A549 (cell line): ENCODE measurements at regions not wholly inside any gene's neighbourhood (a gene's known extent, or its start where the extent isn't known, plus 50 kb on each side); places are given as distances from the start of the nearest gene placed in this dataset.

Experiments
- CHD2 ChIP-seq: fragments of 150-350 bp; IDR thresholded peaks from 2 replicates; pipeline ENCODE4 v1.6.1; 2014; ENCODE audit warnings: low read length; ENCODE audit not compliant: partially characterized antibody
- HDAC2 ChIP-seq: fragments of 200-600 bp; sonication (generic); IDR thresholded peaks from 2 replicates; pipeline ENCODE4 v1.6.1; 2016
- MAFK ChIP-seq: fragments of 450-650 bp; IDR thresholded peaks from 2 replicates; pipeline ENCODE4 v1.6.1; 2014; ENCODE audit not compliant: partially characterized antibody
- POLR2A ChIP-seq: IDR thresholded peaks from 2 replicates; pipeline ENCODE4 v1.6.1; 2012; ENCODE audit warnings: mild to moderate bottlenecking, low read length
- RFX5 ChIP-seq: fragments of 450-650 bp; IDR thresholded peaks from 2 replicates; pipeline ENCODE4 v1.7.1; 2014; ENCODE audit warnings: antibody characterized with exemption, mild to moderate bottlenecking, moderate library complexity
- RNF2 ChIP-seq: fragments of 200-600 bp; sonication (generic); IDR thresholded peaks from 2 replicates; pipeline ENCODE4 v1.6.1; 2016; ENCODE audit warnings: low read depth, mild to moderate bottlenecking, antibody characterized with exemption, moderate library complexity, borderline replicate concordance
- TP53 ChIP-seq: fragments of 250-450 bp; sonication (Bioruptor Pico); IDR thresholded peaks from 2 replicates; pipeline ENCODE4 v1.5.0; 2021; ENCODE audit warnings: mild to moderate bottlenecking, moderate library complexity
- ZFP36 ChIP-seq: fragments of 450-650 bp; IDR thresholded peaks from 2 replicates; pipeline ENCODE4 v1.6.1; 2014; ENCODE audit warnings: borderline replicate concordance; ENCODE audit not compliant: partially characterized antibody
- TF ChIP-seq, protein P1 (sequence below): fragments of 200-600 bp; sonication (generic); IDR thresholded peaks from 2 replicates; pipeline ENCODE4 v1.6.1; 2016; ENCODE audit warnings: antibody characterized with exemption, mild to moderate bottlenecking, moderate library complexity
- TF ChIP-seq, protein P2 (sequence below): IDR thresholded peaks from 2 replicates; pipeline ENCODE4 v1.6.1; 2012
- TF ChIP-seq, protein P3 (sequence below): fragments of >200 bp; sonication (Bioruptor Twin); formaldehyde crosslinking; IDR thresholded peaks from 3 replicates; pipeline ENCODE4 v1.5.1; 2016
- TF ChIP-seq, protein P4 (sequence below): fragments of 250-450 bp; sonication (Bioruptor Pico); IDR thresholded peaks from 2 replicates; pipeline ENCODE4 v1.5.0; 2021; ENCODE audit warnings: mild to moderate bottlenecking, moderate library complexity, borderline replicate concordance

DNA sequence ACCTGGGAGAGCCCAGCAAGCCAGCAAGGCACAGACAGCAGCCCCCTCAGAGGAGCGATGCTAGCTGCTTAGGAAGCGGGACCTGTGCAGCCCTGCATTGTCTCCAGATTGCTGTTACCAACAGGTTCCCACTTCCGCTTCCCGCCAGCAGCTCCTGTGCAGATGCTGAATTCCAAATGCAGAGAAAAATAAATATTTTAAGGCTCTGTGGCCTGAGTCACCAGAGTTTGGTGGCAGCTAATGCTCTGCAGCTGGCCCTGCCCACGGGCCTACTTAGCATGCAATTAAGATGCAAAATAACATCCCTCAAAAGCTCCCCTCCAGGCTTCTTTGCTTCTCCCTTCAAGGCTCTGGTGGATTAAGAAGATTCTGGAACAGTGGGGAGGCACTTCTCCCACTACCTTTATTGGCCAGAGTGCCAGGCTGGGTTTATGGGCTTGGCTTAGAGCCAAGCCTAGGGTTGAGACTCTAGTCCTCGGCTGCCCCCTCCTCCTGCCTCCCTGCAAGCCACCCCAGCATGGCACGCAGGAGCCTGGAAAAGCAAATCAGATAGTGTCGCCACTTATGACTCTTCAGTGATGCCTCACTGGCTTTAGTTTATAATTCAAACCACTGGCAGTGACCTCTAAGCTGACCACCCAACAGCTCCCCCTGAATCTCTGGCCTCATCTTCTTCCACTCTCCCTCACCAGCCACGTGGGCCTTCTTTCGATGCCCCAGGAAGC, 207.1 kb upstream of the ZC3H12A start:
- TF ChIP-seq, protein P1, sequence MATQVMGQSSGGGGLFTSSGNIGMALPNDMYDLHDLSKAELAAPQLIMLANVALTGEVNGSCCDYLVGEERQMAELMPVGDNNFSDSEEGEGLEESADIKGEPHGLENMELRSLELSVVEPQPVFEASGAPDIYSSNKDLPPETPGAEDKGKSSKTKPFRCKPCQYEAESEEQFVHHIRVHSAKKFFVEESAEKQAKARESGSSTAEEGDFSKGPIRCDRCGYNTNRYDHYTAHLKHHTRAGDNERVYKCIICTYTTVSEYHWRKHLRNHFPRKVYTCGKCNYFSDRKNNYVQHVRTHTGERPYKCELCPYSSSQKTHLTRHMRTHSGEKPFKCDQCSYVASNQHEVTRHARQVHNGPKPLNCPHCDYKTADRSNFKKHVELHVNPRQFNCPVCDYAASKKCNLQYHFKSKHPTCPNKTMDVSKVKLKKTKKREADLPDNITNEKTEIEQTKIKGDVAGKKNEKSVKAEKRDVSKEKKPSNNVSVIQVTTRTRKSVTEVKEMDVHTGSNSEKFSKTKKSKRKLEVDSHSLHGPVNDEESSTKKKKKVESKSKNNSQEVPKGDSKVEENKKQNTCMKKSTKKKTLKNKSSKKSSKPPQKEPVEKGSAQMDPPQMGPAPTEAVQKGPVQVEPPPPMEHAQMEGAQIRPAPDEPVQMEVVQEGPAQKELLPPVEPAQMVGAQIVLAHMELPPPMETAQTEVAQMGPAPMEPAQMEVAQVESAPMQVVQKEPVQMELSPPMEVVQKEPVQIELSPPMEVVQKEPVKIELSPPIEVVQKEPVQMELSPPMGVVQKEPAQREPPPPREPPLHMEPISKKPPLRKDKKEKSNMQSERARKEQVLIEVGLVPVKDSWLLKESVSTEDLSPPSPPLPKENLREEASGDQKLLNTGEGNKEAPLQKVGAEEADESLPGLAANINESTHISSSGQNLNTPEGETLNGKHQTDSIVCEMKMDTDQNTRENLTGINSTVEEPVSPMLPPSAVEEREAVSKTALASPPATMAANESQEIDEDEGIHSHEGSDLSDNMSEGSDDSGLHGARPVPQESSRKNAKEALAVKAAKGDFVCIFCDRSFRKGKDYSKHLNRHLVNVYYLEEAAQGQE, result no peak
- TF ChIP-seq, protein P2, sequence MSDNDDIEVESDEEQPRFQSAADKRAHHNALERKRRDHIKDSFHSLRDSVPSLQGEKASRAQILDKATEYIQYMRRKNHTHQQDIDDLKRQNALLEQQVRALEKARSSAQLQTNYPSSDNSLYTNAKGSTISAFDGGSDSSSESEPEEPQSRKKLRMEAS, result no peak
- TF ChIP-seq RFX5, result no peak
- no peak for TF ChIP-seq RNF2
- TF ChIP-seq MAFK, result no peak
- TF ChIP-seq HDAC2, result no peak
- TF ChIP-seq, protein P3, sequence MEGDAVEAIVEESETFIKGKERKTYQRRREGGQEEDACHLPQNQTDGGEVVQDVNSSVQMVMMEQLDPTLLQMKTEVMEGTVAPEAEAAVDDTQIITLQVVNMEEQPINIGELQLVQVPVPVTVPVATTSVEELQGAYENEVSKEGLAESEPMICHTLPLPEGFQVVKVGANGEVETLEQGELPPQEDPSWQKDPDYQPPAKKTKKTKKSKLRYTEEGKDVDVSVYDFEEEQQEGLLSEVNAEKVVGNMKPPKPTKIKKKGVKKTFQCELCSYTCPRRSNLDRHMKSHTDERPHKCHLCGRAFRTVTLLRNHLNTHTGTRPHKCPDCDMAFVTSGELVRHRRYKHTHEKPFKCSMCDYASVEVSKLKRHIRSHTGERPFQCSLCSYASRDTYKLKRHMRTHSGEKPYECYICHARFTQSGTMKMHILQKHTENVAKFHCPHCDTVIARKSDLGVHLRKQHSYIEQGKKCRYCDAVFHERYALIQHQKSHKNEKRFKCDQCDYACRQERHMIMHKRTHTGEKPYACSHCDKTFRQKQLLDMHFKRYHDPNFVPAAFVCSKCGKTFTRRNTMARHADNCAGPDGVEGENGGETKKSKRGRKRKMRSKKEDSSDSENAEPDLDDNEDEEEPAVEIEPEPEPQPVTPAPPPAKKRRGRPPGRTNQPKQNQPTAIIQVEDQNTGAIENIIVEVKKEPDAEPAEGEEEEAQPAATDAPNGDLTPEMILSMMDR, result no peak
- TF ChIP-seq, protein P4, sequence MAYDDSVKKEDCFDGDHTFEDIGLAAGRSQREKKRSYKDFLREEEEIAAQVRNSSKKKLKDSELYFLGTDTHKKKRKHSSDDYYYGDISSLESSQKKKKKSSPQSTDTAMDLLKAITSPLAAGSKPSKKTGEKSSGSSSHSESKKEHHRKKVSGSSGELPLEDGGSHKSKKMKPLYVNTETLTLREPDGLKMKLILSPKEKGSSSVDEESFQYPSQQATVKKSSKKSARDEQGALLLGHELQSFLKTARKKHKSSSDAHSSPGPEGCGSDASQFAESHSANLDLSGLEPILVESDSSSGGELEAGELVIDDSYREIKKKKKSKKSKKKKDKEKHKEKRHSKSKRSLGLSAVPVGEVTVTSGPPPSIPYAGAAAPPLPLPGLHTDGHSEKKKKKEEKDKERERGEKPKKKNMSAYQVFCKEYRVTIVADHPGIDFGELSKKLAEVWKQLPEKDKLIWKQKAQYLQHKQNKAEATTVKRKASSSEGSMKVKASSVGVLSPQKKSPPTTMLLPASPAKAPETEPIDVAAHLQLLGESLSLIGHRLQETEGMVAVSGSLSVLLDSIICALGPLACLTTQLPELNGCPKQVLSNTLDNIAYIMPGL (CRISPR knock-in tag), result no peak
- TF ChIP-seq POLR2A, result no peak
- TF ChIP-seq TP53 (CRISPR knock-in tag), result no peak
- TF ChIP-seq CHD2, result no peak
- no peak for TF ChIP-seq ZFP36
